SK-N-SH (cell line): ENCODE measurements at regions not wholly inside any gene's neighbourhood (a gene's known extent, or its start where the extent isn't known, plus 50 kb on each side); places are given as distances from the start of the nearest gene placed in this dataset.

ENCODE experiments used
- CTCF ChIA-PET: fragments of 300-600, 350-600 bp; formaldehyde crosslinking; extraction: SDS; loops from one replicate; lab custom pipeline; 2021; lab: Yijun Ruan, JAX
- POLR2A ChIA-PET: fragments of 350-600 bp; sonication (Branson Sonifier 250); formaldehyde crosslinking; extraction: SDS; loops from one replicate; lab custom pipeline; 2020; ENCODE audit warnings: antibody characterized with exemption, inconsistent platforms; lab: Yijun Ruan, JAX
- DNase-seq: peaks from one replicate; pipeline ENCODE4 v3.0.0; 2012
- H2AFZ ChIP-seq: fragments of 200-600 bp; sonication (generic); 2 replicates; pipeline ENCODE4 v1.8.1; 2016; ENCODE audit warnings: antibody characterized with exemption, mild to moderate bottlenecking, low read depth
- H3F3A ChIP-seq: fragments of 200-600 bp; sonication (generic); replicated peaks from 2 replicates; pipeline ENCODE3; 2016; ENCODE audit warnings: antibody characterized with exemption, mild to moderate bottlenecking; ENCODE audit not compliant: insufficient read depth
- H3K27ac ChIP-seq, 2 experiments: fragments of 200-500 bp in 1 of 2; fragments of 200-600 bp in 1 of 2; sonication (Bioruptor generic) in 1 of 2; sonication (generic), shearing (Covaris generic) in 1 of 2; 2 replicates each; pipeline versions ENCODE4 v1.5.1 to v1.6.1; 2014 to 2016; ENCODE audit warnings: low read depth in 2 of 2, inconsistent platforms in 1 of 2, low read length in 1 of 2, mild to moderate bottlenecking in 1 of 2, mixed read lengths in 1 of 2
- H3K27me3 ChIP-seq: fragments of 200-600 bp; sonication (generic), shearing (Covaris generic); 2 replicates; pipeline ENCODE4 v1.6.1; 2016; ENCODE audit warnings: mixed run types; ENCODE audit not compliant: insufficient read depth
- H3K36me3 ChIP-seq, 2 experiments: fragments of 200-500 bp in 1 of 2; fragments of 200-600 bp in 1 of 2; sonication (Bioruptor generic) in 1 of 2; sonication (generic) in 1 of 2; replicated peaks in 1 of 2; 2 replicates each; pipeline versions ENCODE3 to v1.5.1; 2014 to 2016; ENCODE audit warnings: low read length in 1 of 2, mild to moderate bottlenecking in 1 of 2; ENCODE audit not compliant: insufficient read depth in 2 of 2, control insufficient read depth in 1 of 2
- H3K4me1 ChIP-seq, 2 experiments: fragments of 200-500 bp in 1 of 2; fragments of 200-600 bp in 1 of 2; sonication (Bioruptor generic) in 1 of 2; sonication (generic), shearing (Covaris generic) in 1 of 2; 2 replicates each; pipeline versions ENCODE4 v1.5.1 to v1.6.1; 2014 to 2016; ENCODE audit warnings: low read depth in 1 of 2, low read length in 1 of 2, mixed run types in 1 of 2; ENCODE audit not compliant: insufficient read depth in 2 of 2, control insufficient read depth in 1 of 2
- H3K4me2 ChIP-seq: fragments of 200-600 bp; sonication (generic), shearing (Covaris generic); 2 replicates; pipeline ENCODE4 v1.6.1; 2017; ENCODE audit warnings: mixed run types
- H3K4me3 ChIP-seq, 2 experiments: fragments of 200-500 bp in 1 of 2; fragments of 200-600 bp in 1 of 2; sonication (Bioruptor generic) in 1 of 2; sonication (generic), shearing (Covaris generic) in 1 of 2; 2 replicates each; pipeline versions ENCODE4 v1.5.1 to v1.8.1; 2014 to 2016; ENCODE audit warnings: low read depth in 2 of 2, inconsistent platforms in 1 of 2, low read length in 1 of 2, mild to moderate bottlenecking in 1 of 2, mixed read lengths in 1 of 2, moderate library complexity in 1 of 2
- H3K79me2 ChIP-seq: fragments of 200-600 bp; sonication (generic); 2 replicates; pipeline ENCODE4 v1.8.1; 2017; ENCODE audit warnings: mild to moderate bottlenecking; ENCODE audit not compliant: insufficient read depth
- H3K9ac ChIP-seq: fragments of 200-600 bp; sonication (generic); 2 replicates; pipeline ENCODE4 v1.6.1; 2017; ENCODE audit warnings: mixed run types
- H3K9me2 ChIP-seq: fragments of 200-600 bp; sonication (generic); 2 replicates; pipeline ENCODE4 v1.6.1; 2017; ENCODE audit warnings: mixed run types
- H3K9me3 ChIP-seq: fragments of 200-600 bp; sonication (generic); 2 replicates; pipeline ENCODE4 v1.6.1; 2017; ENCODE audit warnings: mixed run types, mild to moderate bottlenecking, moderate library complexity
- H4K20me1 ChIP-seq: fragments of 200-600 bp; sonication (generic); 2 replicates; pipeline ENCODE4 v1.6.1; 2017; ENCODE audit warnings: mild to moderate bottlenecking, mixed run types; ENCODE audit not compliant: insufficient read depth
- CHD2 ChIP-seq: fragments of 150-350 bp; IDR thresholded peaks from 2 replicates; pipeline ENCODE4 v1.6.1; 2018; ENCODE audit warnings: low read length; ENCODE audit not compliant: partially characterized antibody
- CTCF ChIP-seq: fragments of 200-600 bp; sonication (generic); IDR thresholded peaks from 2 replicates; pipeline ENCODE4 v1.6.1; 2017; ENCODE audit warnings: antibody characterized with exemption, mild to moderate bottlenecking, moderate library complexity
- ELF1 ChIP-seq: IDR thresholded peaks from 2 replicates; pipeline ENCODE4 v1.4.0; 2012
- FOSL2 ChIP-seq: IDR thresholded peaks from 2 replicates; pipeline ENCODE4 v1.4.0; 2012; ENCODE audit warnings: low read depth, mild to moderate bottlenecking, moderate library complexity, borderline replicate concordance
- FOXM1 ChIP-seq: IDR thresholded peaks from 2 replicates; pipeline ENCODE4 v1.4.0; 2012; ENCODE audit warnings: low read depth, mild to moderate bottlenecking
- GABPA ChIP-seq: IDR thresholded peaks from 2 replicates; pipeline ENCODE4 v1.4.0; 2012; ENCODE audit warnings: low read depth, mild to moderate bottlenecking
- GATA2 ChIP-seq: sonication (generic); formaldehyde crosslinking; IDR thresholded peaks from 2 replicates; pipeline ENCODE4 v1.5.0; 2020; ENCODE audit warnings: mild to moderate bottlenecking, missing genetic modification reagents
- MEF2A ChIP-seq: IDR thresholded peaks from 2 replicates; pipeline ENCODE4 v1.4.0; 2012; ENCODE audit warnings: low read depth, borderline replicate concordance
- MXI1 ChIP-seq: IDR thresholded peaks from 2 replicates; pipeline ENCODE4 v1.6.1; 2012; ENCODE audit warnings: mild to moderate bottlenecking, low read depth, low read length, improper control_type of control experiment
- NFIC ChIP-seq: IDR thresholded peaks from 2 replicates; pipeline ENCODE4 v1.4.0; 2012; ENCODE audit warnings: borderline replicate concordance
- PBX3 ChIP-seq: IDR thresholded peaks from 2 replicates; pipeline ENCODE4; 2012
- POLR2AphosphoS5 ChIP-seq: IDR thresholded peaks from 2 replicates; pipeline ENCODE4 v1.6.1; 2012; ENCODE audit warnings: low read depth, low read length
- RCOR1 ChIP-seq: fragments of 150-350 bp; IDR thresholded peaks from 2 replicates; pipeline ENCODE4 v1.6.1; 2017; ENCODE audit warnings: antibody characterized with exemption, low read length
- RFX5 ChIP-seq: IDR thresholded peaks from 2 replicates; pipeline ENCODE4 v1.6.1; 2012; ENCODE audit warnings: mild to moderate bottlenecking, improper control_type of control experiment, low read length
- SIN3A ChIP-seq: IDR thresholded peaks from 2 replicates; pipeline ENCODE4 v1.6.1; 2012; ENCODE audit warnings: low read depth, mild to moderate bottlenecking, low read length, moderate library complexity, borderline replicate concordance
- SMC3 ChIP-seq: IDR thresholded peaks from 2 replicates; pipeline ENCODE4 v1.6.1; 2012; ENCODE audit warnings: low read depth, low read length, improper control_type of control experiment
- TCF12 ChIP-seq: IDR thresholded peaks from 2 replicates; pipeline ENCODE4 v1.4.0; 2012
- WGBS: methylation state at CpG from one replicate; pipeline ENCODE4 v1.1.6; 2017; ENCODE audit warnings: low lambda C conversion rate; 5-methylcytosine and 5-hydroxymethylcytosine counted together
- TF ChIP-seq, protein P1 (sequence below): IDR thresholded peaks from 2 replicates; pipeline ENCODE4 v1.4.0; 2012; ENCODE audit warnings: low read depth, borderline replicate concordance

- CTCF ChIA-PET = no interaction called here
Observed at GRCh38 chr3:28826840-28827239, 454.0 kb upstream of the RBMS3 start.

GRCh38 chr3:28835249-28835648 lies 445.6 kb upstream of the RBMS3 start:
- Histone ChIP-seq H3K9ac (no peak overlapping the region), H3K9me2 (no peaks in the 10 kb centered on the region), H3K27me3 (no peaks in the 10 kb centered on the region; the same call in 1 of the 2 replicates), H3K4me1 (no peaks in the 10 kb centered on the region), H3K4me3 (no peak overlapping the region), H3F3A (no peaks in the 10 kb centered on the region), H3K27ac (no peak overlapping the region), H3K9me3 (no peaks in the 10 kb centered on the region), H3K79me2 (no peaks in the 10 kb centered on the region), H4K20me1 (no peaks in the 10 kb centered on the region), H2AFZ (no peak overlapping the region), H3K36me3 (no peaks in the 10 kb centered on the region), H3K4me2 (no peak overlapping the region)
- no peak for DNase-seq
- WGBS = 38% methylated on average over 2 of the region's 2 CpGs
- TF ChIP-seq ELF1 (no peak), MXI1 (no peak), RFX5 (no peak), RCOR1 (no peak), PBX3 (no peak), CTCF (no peak), FOXM1 (no peak), POLR2AphosphoS5 (no peak), CHD2 (no peak), GATA2 (CRISPR knock-in tag) (no peak), GABPA (no peak), FOSL2 (no peak), NFIC (no peak), TCF12 (no peak)
- TF ChIP-seq, protein P1, sequence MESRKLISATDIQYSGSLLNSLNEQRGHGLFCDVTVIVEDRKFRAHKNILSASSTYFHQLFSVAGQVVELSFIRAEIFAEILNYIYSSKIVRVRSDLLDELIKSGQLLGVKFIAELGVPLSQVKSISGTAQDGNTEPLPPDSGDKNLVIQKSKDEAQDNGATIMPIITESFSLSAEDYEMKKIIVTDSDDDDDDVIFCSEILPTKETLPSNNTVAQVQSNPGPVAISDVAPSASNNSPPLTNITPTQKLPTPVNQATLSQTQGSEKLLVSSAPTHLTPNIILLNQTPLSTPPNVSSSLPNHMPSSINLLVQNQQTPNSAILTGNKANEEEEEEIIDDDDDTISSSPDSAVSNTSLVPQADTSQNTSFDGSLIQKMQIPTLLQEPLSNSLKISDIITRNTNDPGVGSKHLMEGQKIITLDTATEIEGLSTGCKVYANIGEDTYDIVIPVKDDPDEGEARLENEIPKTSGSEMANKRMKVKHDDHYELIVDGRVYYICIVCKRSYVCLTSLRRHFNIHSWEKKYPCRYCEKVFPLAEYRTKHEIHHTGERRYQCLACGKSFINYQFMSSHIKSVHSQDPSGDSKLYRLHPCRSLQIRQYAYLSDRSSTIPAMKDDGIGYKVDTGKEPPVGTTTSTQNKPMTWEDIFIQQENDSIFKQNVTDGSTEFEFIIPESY = no peak
- ChIA-PET POLR2A (no interaction called here), CTCF (interaction anchor here (1.0 to 1.4 kb wide), 2 partner anchors 12 to 81 kb away, joined by 3 to 5 read pairs; no protein-coding TSS in a partner anchor)

More at GRCh38 chr3:28826840-28827239, 454.0 kb upstream of the RBMS3 start:
- Histone ChIP-seq H3K4me2 (no peak overlapping the region), H3K27me3 (no peaks in the 10 kb centered on the region), H3K9me3 (no peaks in the 10 kb centered on the region), H3K27ac (no peak overlapping the region; a peak in 1 of 4 replicates), H2AFZ (no peak overlapping the region), H3K9me2 (no peaks in the 10 kb centered on the region), H3K4me3 (no peak overlapping the region)
- DNase-seq = no peak
- no peak for TF ChIP-seq GABPA
- TF ChIP-seq NFIC = no peak
- no peak for TF ChIP-seq PBX3
- no peak for TF ChIP-seq MEF2A
- TF ChIP-seq SIN3A = no peak
- TF ChIP-seq SMC3 = no peak
- TF ChIP-seq, all 33 proteins: peak for 0
- H3K36me3 ChIP-seq = no peaks in the 10 kb centered on the region
- H3K79me2 ChIP-seq = no peaks in the 10 kb centered on the region
- no peaks in the 10 kb centered on the region for H4K20me1 ChIP-seq
- no peaks in the 10 kb centered on the region for H3F3A ChIP-seq
- POLR2A ChIA-PET = no interaction called here
- H3K4me1 ChIP-seq = peaks cover 0 to 4% of the 10 kb centered on the region in 2 experiments; a peak in 1 of 4 replicates
- no peak overlapping the region for H3K9ac ChIP-seq
